Nucleus accumbens (tissue), 56 donors: ENCODE measurements at regions not wholly inside any gene's neighbourhood (a gene's known extent, or its start where the extent isn't known, plus 50 kb on each side); places are given as distances from the start of the nearest gene placed in this dataset.

Experiments used
- DNase-seq, 56 donors: peaks; one replicate each; lab custom pipeline; 2025; lab: John Stamatoyannopoulos, UW

- DNase-seq: no peak
Measured at GRCh38 chr3:18743761-18744160, 318.6 kb upstream of the SATB1 start.

GRCh38 chr3:18740631-18741583, 315.8 kb upstream of the SATB1 start:
- no peak for DNase-seq

- no peak for DNase-seq
Measured at GRCh38 chr3:18739099-18739433, 313.9 kb upstream of the SATB1 start.

- no peak for DNase-seq
Measured at GRCh38 chr3:18738393-18739098, 313.4 kb upstream of the SATB1 start.

- DNase-seq: no peak
Measured at GRCh38 chr3:18735005-18735404, 309.9 kb upstream of the SATB1 start.

- no peak for DNase-seq
Measured at GRCh38 chr3:18734309-18734708, 309.2 kb upstream of the SATB1 start.

GRCh38 chr3:18732474-18732873, 307.3 kb upstream of the SATB1 start:
- no peak for DNase-seq

- no peak for DNase-seq
Measured at GRCh38 chr3:18730491-18730890, 305.4 kb upstream of the SATB1 start.

GRCh38 chr3:18729671-18730070, 304.5 kb upstream of the SATB1 start:
- no peak for DNase-seq

- no peak for DNase-seq
Measured at GRCh38 chr3:18725668-18726407, 300.7 kb upstream of the SATB1 start.

- no peak for DNase-seq
Measured at GRCh38 chr3:18724456-18724855, 299.3 kb upstream of the SATB1 start.

- no peak for DNase-seq
Measured at GRCh38 chr3:18723206-18723810, 298.2 kb upstream of the SATB1 start.

GRCh38 chr3:18720543-18720942, 295.4 kb upstream of the SATB1 start:
- no peak for DNase-seq

GRCh38 chr3:18717598-18717997, 292.5 kb upstream of the SATB1 start:
- no peak for DNase-seq

GRCh38 chr3:18716821-18717220, 291.7 kb upstream of the SATB1 start:
- no peak for DNase-seq

- no peak for DNase-seq
Measured at GRCh38 chr3:18716101-18716500, 291.0 kb upstream of the SATB1 start.

- DNase-seq: no peak
Measured at GRCh38 chr3:18715208-18715607, 290.1 kb upstream of the SATB1 start.

- no peak for DNase-seq
Measured at GRCh38 chr3:18713577-18713951, 288.4 kb upstream of the SATB1 start.

- no peak for DNase-seq
Measured at GRCh38 chr3:18712713-18713576, 287.8 kb upstream of the SATB1 start.

GRCh38 chr3:18704326-18704725, 279.2 kb upstream of the SATB1 start:
- no peak for DNase-seq
